Epithelial cell of proximal tubule (primary cell): ENCODE measurements at regions not wholly inside any gene's neighbourhood (a gene's known extent, or its start where the extent isn't known, plus 50 kb on each side); places are given as distances from the start of the nearest gene placed in this dataset.

ENCODE experiments used
- DNase-seq: peaks from one replicate; pipeline ENCODE4 v3.0.0-alpha.2; 2011; ENCODE audit warnings: low read depth
- H3K4me3 ChIP-seq: 2 replicates; pipeline ENCODE4 v1.5.1; 2011; ENCODE audit warnings: low read depth, mild to moderate bottlenecking, low read length
- TF ChIP-seq, protein P1 (sequence below): conservative IDR thresholded peaks from 2 replicates; pipeline ENCODE4 v1.5.1; 2012; ENCODE audit warnings: low read depth, mild to moderate bottlenecking, low read length

DNA sequence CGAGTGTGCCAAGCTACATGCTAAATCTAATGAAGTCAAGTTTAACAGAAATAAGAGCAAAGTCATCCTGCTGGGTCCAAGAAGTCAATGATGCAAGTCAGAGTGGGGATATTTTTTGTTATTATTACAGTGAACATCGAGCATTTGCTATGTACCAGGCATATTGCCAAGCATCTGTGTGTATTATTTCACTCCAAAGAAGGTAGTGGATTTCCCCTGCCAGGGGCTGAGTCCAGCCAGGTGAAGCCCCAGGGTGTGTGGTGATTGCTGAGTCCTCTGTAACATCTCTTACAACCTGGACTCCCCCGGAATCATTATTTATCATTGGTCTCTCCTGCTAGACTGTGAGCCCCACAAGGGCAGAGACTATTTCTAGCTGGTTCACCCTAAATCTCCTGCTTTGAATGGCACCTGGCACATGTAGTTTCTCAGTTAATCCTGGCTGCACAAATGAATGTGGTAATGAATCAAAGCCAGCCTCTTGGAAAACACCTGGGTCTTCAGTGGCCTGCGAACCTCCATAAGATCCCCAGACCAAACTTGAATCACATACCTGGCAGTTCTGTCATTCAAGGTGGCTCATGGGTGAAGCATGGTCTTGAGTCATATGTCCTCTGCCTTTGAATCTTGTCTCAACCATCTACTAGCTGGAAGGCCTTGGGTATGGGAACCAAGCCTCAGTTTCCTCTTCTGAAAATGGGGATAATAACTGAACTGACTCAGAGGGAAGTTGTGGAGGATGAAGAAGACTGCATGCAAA, 549.2 kb downstream of the MIAT start:
- H3K4me3 ChIP-seq, result no peak overlapping the region
- no peak for DNase-seq

DNA sequence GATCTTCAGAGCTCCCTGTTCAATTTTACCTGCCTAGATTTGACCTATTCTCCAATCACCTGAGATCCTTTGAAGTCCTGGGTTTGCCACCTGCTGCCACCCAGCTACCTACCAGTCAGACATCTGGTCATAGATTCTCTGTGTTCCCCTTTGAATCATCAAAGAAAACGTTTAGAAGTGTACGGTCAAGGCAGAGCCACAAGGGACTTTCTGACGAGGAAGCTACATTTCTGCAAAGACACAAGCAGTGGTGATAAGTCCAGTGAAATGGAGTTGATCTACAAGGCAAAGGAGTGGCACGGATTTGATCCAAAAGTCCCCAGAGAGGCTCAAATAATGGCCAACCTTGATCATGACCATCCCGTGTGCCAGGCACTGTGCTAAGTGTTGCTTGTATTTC, 549.9 kb downstream of the MIAT start:
- no peak for DNase-seq
- H3K4me3 ChIP-seq, result no peak overlapping the region
- TF ChIP-seq, protein P1, sequence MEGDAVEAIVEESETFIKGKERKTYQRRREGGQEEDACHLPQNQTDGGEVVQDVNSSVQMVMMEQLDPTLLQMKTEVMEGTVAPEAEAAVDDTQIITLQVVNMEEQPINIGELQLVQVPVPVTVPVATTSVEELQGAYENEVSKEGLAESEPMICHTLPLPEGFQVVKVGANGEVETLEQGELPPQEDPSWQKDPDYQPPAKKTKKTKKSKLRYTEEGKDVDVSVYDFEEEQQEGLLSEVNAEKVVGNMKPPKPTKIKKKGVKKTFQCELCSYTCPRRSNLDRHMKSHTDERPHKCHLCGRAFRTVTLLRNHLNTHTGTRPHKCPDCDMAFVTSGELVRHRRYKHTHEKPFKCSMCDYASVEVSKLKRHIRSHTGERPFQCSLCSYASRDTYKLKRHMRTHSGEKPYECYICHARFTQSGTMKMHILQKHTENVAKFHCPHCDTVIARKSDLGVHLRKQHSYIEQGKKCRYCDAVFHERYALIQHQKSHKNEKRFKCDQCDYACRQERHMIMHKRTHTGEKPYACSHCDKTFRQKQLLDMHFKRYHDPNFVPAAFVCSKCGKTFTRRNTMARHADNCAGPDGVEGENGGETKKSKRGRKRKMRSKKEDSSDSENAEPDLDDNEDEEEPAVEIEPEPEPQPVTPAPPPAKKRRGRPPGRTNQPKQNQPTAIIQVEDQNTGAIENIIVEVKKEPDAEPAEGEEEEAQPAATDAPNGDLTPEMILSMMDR, result no peak

More for the DNA sequence above, 549.2 kb downstream of the MIAT start:
- TF ChIP-seq, protein P1, result no peak

DNA sequence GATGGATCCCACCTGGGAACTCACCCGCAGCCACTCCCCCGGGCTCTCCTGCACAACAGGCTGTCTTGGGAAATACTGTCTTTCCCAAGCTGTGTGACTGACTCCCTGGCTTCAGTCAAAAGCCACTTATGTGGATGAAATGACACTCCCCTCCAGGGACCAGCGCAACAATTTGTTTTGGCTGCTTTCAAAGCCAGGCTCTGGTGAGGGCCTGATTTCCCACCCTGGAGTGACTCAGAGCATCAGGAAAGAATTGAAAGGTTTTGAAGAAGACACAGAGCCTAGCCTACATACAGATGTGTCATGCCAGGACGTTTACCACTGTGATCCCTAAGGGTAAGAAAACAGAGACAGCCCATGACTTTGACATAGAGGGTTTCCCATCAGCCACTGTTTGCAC, 550.5 kb downstream of the MIAT start:
- no peak overlapping the region for H3K4me3 ChIP-seq
- TF ChIP-seq, protein P1, result no peak
- no peak for DNase-seq

DNA sequence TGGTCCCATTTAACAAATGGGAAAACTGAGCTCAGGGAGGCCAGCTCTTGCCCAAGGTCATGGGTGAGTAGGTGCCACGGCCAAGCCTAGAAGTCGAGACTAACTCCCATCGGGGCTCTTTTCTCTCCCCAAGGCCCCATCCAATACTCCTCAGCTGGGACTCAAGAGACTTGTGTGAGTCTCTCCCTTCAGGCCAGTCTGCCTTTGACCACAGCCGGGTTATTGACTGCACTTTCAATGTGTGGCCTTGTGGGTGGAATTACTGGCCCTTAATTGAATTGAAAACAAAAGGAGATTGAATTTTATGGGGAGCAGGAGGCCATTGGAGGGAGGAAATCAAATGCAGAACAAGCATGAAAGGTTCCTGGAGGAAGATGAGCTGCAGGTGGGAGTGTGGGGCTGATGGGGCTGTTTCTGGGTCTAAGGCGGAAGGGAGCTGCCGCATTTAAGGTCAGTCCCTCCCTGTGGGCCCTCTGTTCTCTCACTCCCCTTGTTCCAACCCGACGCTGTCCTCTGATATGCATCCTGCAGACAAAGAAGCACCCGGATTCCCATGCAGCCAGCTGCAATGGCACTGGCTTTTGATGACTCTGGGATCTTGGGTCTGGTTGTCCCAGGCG, 552.8 kb downstream of the MIAT start:
- H3K4me3 ChIP-seq, result no peak overlapping the region
- DNase-seq, result no peak
- TF ChIP-seq, protein P1, result no peak

DNA sequence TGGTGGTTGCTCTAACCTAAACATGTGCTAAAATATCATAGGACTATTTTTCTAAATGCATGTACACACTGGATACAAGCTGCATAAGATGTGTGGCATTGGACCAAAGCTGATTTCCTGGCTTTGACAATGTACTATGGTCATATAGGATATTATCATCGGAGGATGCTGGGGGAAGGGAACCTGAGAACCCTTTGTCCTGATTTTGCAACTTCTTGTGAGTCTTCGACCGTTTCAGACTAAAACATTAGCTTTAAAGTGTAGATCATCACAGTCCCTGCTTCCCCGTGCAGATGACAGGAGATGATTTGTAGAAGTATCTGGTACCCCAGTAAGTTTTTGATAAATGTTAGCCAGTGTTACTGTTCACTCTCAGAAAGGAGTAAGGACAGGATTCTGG, 554.7 kb downstream of the MIAT start:
- TF ChIP-seq, protein P1, result no peak
- H3K4me3 ChIP-seq, result no peak overlapping the region
- DNase-seq, result no peak

DNA sequence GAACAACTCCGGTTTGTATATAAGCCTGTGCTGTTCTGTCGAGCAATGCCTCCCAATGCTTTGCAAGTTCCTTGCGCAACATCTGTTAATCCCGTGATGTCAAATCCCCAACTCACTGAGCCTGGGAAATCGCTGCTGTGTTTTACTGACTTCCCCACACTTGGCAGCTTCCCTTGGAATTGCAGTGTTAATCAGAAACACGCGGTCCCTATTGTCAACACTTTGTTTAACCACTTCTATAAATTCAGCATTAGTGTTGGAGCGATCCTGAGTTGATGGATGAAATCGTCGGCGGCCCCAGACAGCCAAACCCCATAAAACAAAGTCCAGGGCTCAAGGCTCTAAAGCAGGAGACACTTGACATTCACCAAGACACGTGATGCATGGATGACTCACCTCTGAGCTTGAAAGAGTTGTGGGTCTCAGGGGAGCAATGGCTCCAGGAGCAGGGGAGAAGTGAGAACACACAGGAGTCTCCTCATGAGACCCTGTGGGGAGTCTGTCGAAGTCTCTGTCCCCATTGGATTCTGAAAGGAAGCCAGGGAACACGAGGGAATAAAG, 555.3 kb downstream of the MIAT start:
- TF ChIP-seq, protein P1, result no peak
- peak; percentile 72 for DNase-seq
- no peak overlapping the region for H3K4me3 ChIP-seq
